ENCODE measurements at regions not wholly inside any gene's neighbourhood (a gene's known extent, or its start where the extent isn't known, plus 50 kb on each side); places are given as distances from the start of the nearest gene placed in this dataset.

GRCh38 chrX:74225111-74225510 is 78.9 kb upstream of the ZCCHC13 start:
- no peak overlapping the region for H3K4me3 ChIP-seq (ENCODE audit: control extremely low read depth in 1 of 5, extremely low read depth in 1 of 5, insufficient read depth in 1 of 5, low read depth in 2 of 5, low read length in 4 of 5)
- POLR2A ChIA-PET = no interaction called here
- intact Hi-C loops (cut with micrococcal nuclease) = no loop called here
- H3K79me2 ChIP-seq (ENCODE audit: control insufficient read depth, insufficient read depth, low read length) = no peaks in the 10 kb centered on the region
- no peaks in the 10 kb centered on the region for H3K36me3 ChIP-seq (replicated peaks in 1 of 2; ENCODE audit: control extremely low read depth in 1 of 2, control insufficient read depth in 1 of 2, extremely low read depth in 1 of 2, insufficient read depth in 2 of 2, low read length in 1 of 2)
- no peak overlapping the region for H2AFZ ChIP-seq (ENCODE audit: insufficient read depth, low read depth, low read length, poor library complexity, severe bottlenecking)
- TF ChIP-seq CTCF (IDR thresholded peaks at IDR 0.05) (no peak), EZH2 (IDR thresholded peaks at IDR 0.05; ENCODE audit: borderline replicate concordance, insufficient read depth, low read depth, low read length, poor library complexity, severe bottlenecking) (no peak)
- no peak overlapping the region for H3K4me2 ChIP-seq (replicated peaks; ENCODE audit: low read depth, low read length, poor library complexity, severe bottlenecking)
- no peak for ATAC-seq (ENCODE audit: low read depth)
- no peaks in the 10 kb centered on the region for H3K4me1 ChIP-seq (ENCODE audit: control insufficient read depth in 2 of 2, insufficient read depth in 2 of 2, low read length in 2 of 2)
- H3K9me3 ChIP-seq (ENCODE audit: control extremely low read depth in 1 of 3, control insufficient read depth in 2 of 3, insufficient read depth in 1 of 3, low read length in 2 of 3) = peaks cover 0 to 8% (median 0%) of the 10 kb centered on the region in 3 donors
- Mint-ChIP-seq H3K4me3 (no peak overlapping the region), H3K9me3 (ENCODE audit: insufficient read depth) (no peaks in the 10 kb centered on the region), H3K27ac (no peak overlapping the region), H3K4me1 (peaks cover 2% of the 10 kb centered on the region), H3K27me3 (no peaks in the 10 kb centered on the region)
- CTCF ChIA-PET = no interaction called here
- WGBS (ENCODE audit: insufficient coverage) = no CpG with 5 or more reads among the region's 5 CpGs
- no peak overlapping the region for H3K27ac ChIP-seq (ENCODE audit: low read length in 2 of 2)
- H3K27me3 ChIP-seq (replicated peaks in 1 of 4; ENCODE audit: control extremely low read depth in 1 of 4, control insufficient read depth in 3 of 4, insufficient read depth in 4 of 4, low read length in 3 of 4) = no peaks in the 10 kb centered on the region
- H3K9ac ChIP-seq (ENCODE audit: low read length) = no peak overlapping the region
- no peaks in the 10 kb centered on the region for H4K20me1 ChIP-seq (ENCODE audit: control insufficient read depth, insufficient read depth, low read length, poor library complexity, severe bottlenecking)
- DNase-seq = no peak

- Mint-ChIP-seq H3K27ac (no peak overlapping the region), H3K4me3 (no peak overlapping the region), H3K27me3 (no peaks in the 10 kb centered on the region), H3K4me1 (peaks cover 2% of the 10 kb centered on the region), H3K9me3 (ENCODE audit: insufficient read depth) (no peaks in the 10 kb centered on the region)
- Histone ChIP-seq H3K9ac (ENCODE audit: low read length) (no peak overlapping the region), H4K20me1 (ENCODE audit: control insufficient read depth, insufficient read depth, low read length, poor library complexity, severe bottlenecking) (no peaks in the 10 kb centered on the region), H3K36me3 (replicated peaks in 1 of 2; ENCODE audit: control extremely low read depth in 1 of 2, control insufficient read depth in 1 of 2, extremely low read depth in 1 of 2, insufficient read depth in 2 of 2, low read length in 1 of 2) (peaks cover 0 to 8% of the 10 kb centered on the region in 2 experiments), H3K27me3 (replicated peaks in 1 of 4; ENCODE audit: control extremely low read depth in 1 of 4, control insufficient read depth in 3 of 4, insufficient read depth in 4 of 4, low read length in 3 of 4) (no peaks in the 10 kb centered on the region), H3K9me3 (ENCODE audit: control extremely low read depth in 1 of 3, control insufficient read depth in 2 of 3, insufficient read depth in 1 of 3, low read length in 2 of 3) (peaks cover 0 to 5% (median 0%) of the 10 kb centered on the region in 3 donors), H3K27ac (ENCODE audit: low read length in 2 of 2) (no peak overlapping the region), H3K4me3 (ENCODE audit: control extremely low read depth in 1 of 5, extremely low read depth in 1 of 5, insufficient read depth in 1 of 5, low read depth in 2 of 5, low read length in 4 of 5) (no peak overlapping the region), H3K4me2 (replicated peaks; ENCODE audit: low read depth, low read length, poor library complexity, severe bottlenecking) (no peak overlapping the region), H3K79me2 (ENCODE audit: control insufficient read depth, insufficient read depth, low read length) (no peaks in the 10 kb centered on the region), H2AFZ (ENCODE audit: insufficient read depth, low read depth, low read length, poor library complexity, severe bottlenecking) (no peak overlapping the region), H3K4me1 (ENCODE audit: control insufficient read depth in 2 of 2, insufficient read depth in 2 of 2, low read length in 2 of 2) (no peaks in the 10 kb centered on the region)
- ChIA-PET CTCF (no interaction called here), POLR2A (no interaction called here)
- DNase-seq (no peak), ATAC-seq (ENCODE audit: low read depth) (no peak)
- WGBS (ENCODE audit: insufficient coverage) = 100% methylated on average over 1 of the region's 2 CpGs
- intact Hi-C loops (cut with micrococcal nuclease) = no loop called here
- TF ChIP-seq EZH2 (IDR thresholded peaks at IDR 0.05; ENCODE audit: borderline replicate concordance, insufficient read depth, low read depth, low read length, poor library complexity, severe bottlenecking) (no peak), CTCF (IDR thresholded peaks at IDR 0.05) (no peak)
Observed at GRCh38 chrX:74220277-74220676, 83.7 kb upstream of the ZCCHC13 start.
